NCI-H524 (cell line): ENCODE measurements at regions not wholly inside any gene's neighbourhood (a gene's known extent, or its start where the extent isn't known, plus 50 kb on each side); places are given as distances from the start of the nearest gene placed in this dataset.

Experiments
- DNase-seq, 2 experiments: peaks; one replicate each; lab custom pipeline; 2025; lab: John Stamatoyannopoulos, UW

DNA sequence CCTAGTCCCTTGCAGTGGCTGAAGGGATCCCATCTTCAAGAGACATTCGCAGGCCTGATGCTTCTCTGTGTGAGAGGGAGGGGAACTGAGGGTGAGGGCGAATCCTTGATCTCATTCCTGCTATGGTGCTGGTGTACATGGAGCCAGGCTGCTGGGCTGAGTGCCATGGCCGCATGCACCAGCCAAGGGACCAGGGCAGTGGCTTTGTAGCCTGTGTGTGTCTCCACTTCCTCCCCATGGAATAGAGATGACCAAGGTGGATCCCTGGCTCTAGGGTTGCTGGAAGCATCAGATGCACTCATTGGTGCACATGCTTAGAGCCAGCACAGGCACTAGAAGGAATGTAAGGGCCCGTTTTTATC lies 195.0 kb downstream of the FOXL1 start:
- DNase-seq, result no peak

DNA sequence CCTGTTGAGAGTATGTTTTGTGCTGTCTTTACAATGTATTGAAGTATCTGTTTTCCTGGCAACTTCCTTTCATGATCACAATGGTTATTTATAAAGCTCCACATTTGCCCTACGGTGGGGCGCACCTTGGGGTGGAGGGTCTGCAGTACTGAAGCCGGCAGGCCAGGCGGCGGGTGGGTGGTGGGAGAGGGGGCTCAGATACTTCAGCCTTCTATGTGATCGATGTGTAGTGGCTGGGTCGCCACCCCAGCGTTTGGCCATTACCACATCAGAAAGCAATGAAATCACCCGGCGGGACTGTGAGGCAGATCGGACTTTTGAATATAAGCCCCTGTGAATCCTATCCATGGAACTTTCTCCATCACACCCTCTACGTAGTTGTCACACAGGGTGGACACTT lies 196.6 kb downstream of the FOXL1 start:
- DNase-seq, result no peak

DNA sequence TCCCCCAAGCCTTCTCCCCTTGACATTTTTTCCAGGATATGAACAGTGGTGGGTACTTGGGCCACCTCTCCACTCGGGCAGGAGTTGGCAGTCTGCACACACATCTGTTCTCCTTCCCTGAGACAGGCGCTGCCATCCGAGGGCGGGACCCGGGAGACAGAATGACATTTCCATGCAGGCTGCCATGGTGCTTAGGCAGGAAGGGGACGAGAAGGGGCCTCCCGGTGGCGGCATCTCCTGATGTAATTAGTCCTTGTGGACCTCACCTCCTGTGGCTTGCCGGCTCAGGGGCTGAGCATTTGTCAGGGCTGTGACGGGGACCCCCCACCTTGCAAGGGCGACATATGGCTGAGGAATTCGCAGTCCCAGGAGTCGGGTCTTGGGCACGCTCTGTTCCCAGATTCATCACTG lies 197.2 kb downstream of the FOXL1 start:
- peak in 1 of 2 experiments; percentile 38 for DNase-seq

DNA sequence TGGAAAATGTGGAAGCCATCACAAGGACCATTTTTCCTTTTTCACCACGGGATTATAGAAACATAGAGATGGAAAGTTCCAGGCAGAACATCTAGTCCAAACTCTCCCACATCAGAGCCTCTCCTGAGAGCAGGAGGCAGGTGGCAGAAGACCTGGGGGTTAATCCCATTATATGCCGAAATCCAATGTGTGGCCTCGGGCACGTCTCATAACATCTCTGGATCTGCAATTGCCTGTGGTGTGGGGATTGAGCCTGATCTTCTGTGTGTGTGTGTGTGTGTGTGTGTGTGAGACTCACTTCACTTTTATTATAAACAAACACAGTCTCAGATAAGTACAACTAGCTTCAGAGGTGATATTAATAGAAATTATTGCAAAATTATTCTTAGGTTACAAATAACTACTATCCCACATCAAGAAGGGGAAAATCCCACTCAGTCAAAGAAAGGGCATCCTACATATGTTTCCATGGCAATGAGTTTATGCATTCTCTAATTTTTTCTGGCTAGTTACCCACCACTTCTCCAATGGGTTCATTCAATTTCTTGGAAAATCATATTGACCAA lies 199.1 kb downstream of the FOXL1 start:
- DNase-seq, result peak in 1 of 2 experiments; percentile 20

DNA sequence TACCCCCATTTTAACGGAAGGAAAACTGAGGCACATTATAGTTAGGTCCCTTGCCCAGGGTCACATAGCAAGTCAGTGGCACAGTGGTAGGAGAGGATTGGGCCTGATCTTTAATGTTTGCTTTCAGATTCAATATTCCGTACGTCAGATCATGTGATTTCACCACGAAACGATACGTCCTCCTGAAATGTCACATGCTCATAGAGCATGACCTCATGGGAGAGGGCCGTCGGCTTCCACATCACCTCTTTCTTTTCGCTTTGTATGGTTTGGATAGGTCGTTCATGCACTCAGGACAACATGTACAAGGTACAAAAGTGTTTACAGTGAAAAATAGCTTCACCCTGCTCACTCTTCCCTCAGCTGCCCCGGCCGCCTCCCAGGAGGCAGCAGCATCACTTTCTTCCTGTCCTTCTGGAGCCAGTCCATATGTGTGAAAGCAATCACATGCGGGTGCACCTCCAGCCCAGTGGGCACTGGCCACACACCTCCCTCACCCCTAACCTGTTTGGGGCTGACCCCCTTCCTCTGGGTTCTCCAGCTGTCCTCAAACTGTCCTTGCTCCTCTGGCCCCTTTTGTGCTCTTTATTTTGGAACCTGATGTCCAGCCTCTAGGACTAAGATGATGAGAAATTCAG lies 199.9 kb downstream of the FOXL1 start:
- no peak for DNase-seq

DNA sequence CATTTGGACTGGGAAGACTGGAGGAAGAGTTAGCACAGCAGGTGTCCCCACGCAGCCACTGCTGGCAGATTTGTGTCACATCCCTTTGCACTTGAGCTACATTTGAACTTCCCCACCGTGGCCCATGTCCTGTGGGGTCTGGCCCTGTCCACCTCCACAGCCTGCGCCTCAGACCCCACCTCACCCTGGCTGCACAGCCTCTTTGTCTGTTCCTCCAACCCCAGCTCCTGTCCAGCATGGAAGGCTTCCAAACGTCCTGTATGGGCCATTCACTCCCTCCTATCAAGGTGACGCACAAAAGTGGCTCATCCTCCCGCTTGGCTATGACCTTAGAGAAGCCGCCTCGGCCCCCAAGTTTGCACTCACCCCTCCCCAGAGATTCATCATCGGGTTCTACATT lies 200.6 kb downstream of the FOXL1 start:
- DNase-seq, result no peak

DNA sequence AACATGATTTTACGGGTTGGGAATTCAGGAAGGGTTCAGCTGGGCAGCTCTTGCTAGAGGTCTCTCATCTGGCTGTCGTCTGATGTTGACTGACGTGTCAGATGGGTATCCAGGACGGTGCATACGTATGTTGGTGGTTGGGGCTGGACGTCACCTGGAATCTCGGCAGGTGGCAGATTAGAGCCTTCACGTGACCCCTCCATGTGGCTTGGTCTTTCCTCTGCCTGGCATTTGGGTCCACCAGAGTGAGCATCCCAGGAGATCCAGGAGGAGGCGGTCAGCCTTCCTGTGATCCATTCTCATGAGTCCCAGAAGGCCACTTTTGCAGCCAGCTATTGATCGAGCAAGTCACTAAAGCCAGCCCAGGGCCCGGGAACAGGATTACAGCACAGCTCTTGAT lies 202.7 kb downstream of the FOXL1 start:
- no peak for DNase-seq

DNA sequence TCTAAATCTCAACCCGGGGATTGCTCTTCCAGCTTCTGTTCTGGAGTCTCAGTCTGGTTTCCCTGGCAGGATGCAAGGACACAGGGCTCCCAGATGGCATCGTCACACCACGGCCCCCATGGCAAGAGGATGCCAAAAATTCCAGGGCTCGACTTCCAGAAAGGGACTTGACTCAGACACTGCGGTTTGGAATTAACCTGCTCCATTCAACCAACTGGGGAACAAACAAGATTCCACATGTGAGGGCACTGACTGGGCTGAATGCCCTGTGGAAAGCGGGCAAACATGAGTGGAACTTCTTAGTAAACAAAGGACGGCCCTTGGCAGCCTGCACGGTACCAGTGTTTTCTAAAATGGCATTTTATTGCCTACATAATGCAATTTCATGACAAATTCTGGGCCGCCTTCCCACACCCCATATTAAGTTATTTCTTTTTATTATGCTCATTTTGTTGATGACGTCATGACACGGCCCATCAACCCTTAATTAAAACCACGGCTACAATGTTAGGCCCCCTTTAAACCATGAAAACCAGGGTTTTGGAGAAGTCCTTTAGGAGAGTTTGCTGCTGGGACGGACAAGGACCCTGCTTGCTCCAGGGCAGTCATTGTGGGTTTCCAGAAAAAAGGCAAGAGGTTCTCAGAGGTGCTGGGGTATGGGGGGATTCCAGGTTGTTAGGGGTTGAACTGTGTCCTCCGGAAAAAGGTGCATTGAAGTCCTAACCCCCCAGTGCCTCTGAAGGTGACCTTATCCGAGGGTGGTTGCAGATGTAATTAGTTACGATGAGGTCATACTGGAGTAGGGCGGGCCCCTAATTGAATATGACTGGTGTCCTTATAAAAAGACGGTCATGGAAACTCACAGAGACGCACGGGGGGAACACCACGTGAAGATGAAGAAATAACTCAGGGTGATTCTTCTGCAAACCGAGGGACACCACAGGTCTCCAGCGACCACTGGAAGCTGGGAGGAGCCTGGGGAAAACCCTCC lies 205.6 kb downstream of the FOXL1 start:
- DNase-seq, result no peak

DNA sequence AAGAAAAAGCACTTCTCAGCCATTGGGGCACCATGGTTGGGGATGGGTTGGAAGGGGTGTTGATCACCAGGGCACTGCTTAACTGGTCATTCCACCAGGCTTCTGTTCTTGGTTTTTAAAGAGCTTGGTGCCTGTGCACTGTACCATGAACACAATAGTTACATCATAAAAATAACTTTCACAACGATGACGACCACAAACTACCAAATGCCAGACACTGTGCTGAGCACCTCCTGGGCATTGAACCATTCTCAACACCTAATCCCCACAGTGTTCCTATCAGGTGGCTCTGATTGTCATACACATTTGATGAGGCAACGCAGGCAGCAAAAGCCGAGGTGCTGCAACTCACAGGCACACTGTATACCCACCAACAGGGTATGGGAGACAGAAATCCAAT lies 208.0 kb downstream of the FOXL1 start:
- DNase-seq, result no peak

DNA sequence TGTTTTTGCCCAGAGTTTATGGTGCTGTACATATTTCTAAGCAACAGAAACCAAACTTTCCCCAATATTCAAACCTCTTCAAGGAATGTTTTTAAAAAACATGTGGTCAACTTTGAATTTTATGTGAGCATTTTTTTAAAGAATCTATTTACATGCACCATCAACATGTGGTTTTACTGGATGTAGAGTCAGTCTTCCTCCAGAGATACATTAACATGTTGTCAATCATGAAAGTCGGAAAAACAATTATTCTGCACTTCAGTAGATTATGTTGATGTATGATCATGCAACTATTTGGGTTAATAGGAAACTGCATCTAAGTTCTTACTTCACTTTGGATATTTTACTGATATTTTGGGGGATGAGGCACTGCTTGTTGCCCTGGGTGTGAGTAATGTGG lies 208.6 kb downstream of the FOXL1 start:
- no peak for DNase-seq

DNA sequence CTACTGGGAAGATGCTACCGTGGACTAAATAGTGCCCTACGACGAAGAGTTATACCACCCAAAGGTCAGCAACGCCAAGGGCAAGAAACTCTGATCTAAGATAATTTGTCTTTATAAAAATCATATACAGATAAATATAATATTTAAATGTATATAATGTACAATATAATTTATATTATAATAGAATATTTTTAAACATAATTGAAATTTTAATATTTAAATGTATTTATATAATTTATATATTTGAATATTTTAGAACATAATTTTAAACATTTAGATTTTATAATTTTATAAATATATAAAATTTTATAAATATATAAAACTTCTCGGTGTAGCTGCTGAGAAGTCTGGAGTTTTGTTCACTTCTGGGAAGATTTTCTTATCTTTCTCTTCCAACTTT lies 209.2 kb downstream of the FOXL1 start:
- DNase-seq, result no peak

DNA sequence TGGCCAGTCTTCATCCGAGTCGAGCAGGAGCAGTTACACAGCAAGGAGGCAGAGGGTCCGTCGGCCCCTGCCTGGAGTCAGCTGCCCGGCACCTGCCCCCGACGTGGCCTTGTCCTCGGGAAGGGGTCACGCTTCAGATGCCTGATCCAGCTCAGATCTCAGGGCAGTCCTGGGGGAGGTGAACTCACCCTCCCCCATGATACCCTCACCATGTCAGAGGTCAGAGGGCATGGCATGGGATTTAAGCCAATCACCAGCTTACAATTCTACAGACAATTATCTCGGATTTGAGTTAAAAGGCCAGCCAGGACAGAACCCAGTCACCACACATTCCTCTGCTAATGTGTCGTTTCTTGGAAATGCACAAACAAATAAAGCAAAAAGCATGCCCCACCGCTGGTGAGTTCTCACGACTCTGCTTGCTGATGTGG lies 211.3 kb downstream of the FOXL1 start:
- no peak for DNase-seq

DNA sequence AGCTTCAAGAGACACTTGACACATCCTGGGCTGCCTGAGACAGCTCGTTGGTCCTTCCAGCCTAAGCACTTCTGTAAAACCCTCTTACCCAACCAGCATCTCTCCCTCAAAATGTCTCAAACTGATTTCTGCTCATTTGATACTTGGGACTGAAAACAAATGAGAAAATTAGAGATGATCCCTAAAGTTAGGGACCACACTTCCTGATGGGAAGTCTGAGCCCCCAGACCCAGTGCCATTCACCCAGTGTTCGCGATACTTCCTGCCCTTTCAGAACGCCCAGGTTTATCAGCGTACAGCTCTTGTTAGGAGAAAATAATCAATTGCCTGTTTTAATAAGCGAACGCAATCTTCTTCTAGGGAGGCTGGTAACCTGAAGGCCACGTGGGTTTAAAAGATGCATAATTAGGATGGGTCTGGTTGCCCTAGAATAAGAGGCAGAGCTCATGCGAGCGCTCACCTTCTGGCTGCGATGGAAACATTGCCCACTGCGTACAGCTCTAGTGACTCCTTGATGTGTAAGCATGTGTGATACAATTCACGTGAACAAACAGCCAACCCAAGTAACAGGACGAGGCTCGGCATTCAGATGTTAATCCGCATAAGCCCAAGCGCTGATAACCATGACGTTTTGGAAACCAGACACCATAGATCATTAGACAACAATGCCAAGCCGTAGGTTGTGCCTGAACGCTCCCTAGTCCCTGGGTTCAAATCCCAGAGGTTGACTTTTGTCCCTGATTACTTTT lies 213.1 kb downstream of the FOXL1 start:
- DNase-seq, result no peak

DNA sequence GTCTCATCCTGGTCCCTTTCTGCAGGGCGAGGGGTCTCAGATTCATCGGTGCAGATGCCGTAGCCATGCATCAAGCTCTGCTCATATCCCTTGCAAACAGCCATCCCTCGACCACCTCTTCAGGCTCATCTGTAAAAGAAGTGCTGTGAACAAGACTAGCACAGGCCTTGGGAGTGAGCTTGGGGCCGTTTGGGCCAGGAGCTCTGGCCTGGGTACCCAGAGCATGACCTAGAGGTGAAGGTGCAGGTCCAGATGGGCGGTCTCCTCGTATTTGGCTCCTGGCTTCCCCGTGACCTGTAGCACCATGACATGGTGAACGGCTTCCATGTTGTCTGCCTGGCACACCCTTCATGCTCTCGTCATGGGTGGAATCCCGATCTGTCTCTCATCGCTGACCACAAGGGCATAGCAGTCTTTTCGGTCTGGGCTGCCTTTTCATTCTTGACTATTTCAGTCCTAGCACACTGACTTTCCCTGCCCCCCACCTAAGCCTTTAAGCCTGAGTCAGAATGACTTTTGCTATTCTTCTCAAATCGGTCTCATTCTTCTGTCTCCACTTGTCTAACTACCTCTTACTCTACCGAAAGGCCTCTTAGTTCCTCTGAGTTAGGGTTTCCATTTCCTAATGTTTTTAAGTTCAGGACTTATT lies 216.0 kb downstream of the FOXL1 start:
- no peak for DNase-seq

DNA sequence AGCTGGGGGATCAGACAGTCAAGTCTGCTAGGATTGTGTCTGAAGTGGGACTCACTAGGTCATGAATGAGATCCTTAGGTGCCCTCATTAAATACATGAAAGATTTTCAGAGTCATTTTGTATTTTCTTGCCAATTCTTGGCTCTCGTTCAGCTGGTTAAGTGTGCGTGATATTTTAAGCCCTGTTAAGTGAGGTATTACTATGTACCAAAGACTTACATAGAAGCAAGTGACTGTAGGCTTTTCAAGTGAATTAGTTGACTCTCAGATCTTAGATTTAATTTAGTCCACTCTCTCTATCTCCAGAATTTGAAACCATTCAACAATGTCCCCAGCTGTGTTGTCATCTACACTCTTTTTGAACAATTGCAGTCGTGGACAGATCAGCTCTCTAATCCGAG lies 219.4 kb downstream of the FOXL1 start:
- DNase-seq, result no peak

DNA sequence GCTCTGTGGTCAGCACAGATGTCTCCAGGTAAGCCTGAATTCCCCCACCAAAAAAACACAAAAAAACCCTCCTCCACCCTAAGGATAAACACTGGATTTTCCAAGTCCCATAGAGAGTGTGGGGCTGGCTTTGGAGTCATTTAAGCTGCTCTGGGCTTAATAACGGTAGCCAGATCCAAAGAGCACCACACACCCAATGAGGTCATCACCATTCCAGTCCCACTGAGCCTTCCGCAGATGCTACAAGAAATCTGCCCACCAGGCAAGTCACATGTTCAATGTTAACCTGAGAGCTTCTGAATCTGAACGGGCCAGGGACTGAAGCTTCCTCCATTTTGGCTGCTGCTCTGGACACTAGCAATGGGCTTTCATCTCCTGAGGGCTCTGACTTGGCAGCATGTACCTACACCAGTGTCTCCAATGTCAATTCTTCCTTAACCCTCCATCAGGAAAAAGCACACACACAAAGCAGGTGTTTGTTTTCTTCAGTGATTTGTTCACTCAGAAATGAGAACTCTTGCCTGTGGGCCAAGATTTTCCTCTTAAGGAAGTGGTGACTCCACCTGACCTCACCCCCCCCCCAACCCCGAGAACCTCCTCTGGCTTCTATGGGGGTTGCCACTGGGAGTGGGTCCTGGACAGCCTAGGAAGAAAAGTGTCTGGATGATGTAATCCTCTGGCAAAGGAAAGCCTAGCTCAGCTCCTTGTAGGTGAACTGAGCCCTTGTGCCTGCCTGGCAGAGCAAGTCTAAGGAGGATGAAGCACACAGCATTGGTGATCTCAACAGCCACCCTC lies 220.1 kb downstream of the FOXL1 start:
- no peak for DNase-seq

DNA sequence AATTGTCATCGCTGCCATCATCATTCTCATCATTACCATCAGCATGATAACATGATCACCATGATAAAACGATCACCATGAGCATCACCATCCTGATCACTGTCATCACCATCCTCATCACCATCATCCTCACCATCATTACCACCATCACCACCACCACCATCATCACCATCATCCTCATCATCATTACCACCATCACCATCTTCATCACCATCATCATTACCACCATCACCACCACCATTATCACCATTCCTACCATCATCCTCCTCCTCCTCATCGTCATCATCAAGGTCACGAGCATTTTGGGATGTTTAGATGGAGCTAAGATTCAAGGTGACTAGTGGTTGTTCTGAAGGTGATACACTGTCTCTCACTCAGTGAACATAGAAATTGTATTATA lies 221.0 kb downstream of the FOXL1 start:
- DNase-seq, result no peak

DNA sequence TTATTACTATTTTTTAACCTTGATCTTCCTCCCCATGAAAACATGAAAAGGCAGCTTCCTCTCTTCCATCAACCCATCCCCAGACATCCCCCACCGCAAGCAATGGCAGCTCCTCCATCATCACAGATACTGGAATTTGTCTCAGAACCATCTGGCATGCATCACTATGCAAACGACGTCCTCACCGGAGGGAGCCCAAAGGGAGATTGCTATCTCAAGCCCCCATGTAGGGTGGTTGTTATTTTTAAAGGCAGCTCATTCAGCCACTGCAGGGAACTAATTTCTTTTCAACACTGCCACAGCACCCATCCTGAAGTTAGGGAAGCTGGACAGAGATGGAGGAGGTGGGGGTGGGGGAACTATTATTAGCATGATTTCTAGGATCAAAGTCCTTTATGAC lies 222.5 kb downstream of the FOXL1 start:
- no peak for DNase-seq

DNA sequence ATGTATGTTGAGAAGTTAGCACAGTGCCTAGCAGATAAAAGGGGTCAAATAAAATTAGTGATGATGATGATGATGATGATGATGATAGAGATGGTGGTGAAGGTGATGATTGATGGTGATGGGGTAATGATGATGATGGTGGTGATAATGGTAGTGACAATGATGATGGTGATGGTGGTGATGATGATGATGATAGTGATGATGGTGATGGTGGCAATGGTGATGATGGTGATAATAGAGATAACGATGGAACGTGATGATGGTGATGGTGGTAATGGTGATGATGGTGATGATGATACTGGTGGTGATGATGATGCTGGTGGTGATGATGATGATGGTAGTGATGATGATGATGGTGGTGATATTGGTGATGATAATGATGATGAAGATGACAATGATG lies 223.7 kb downstream of the FOXL1 start:
- DNase-seq, result no peak

DNA sequence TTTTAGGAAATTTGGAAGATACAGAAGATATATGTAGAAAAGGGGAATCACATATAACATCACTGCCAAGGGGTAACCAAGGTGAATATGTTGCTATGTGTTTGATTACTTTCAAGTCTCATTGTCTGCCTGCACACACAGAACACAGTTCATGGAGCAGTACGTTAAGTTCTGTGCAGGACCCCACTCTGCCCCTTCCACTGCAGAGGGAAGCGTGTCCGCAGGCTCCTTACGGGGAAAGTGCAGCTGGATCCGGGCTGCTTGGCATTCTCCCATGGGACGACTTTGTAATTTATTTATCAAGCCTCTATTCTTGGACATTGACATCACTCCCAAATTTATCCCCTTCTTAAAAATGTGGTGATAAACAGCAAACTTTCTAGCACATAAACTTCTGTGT lies 226.8 kb downstream of the FOXL1 start:
- no peak for DNase-seq

DNA sequence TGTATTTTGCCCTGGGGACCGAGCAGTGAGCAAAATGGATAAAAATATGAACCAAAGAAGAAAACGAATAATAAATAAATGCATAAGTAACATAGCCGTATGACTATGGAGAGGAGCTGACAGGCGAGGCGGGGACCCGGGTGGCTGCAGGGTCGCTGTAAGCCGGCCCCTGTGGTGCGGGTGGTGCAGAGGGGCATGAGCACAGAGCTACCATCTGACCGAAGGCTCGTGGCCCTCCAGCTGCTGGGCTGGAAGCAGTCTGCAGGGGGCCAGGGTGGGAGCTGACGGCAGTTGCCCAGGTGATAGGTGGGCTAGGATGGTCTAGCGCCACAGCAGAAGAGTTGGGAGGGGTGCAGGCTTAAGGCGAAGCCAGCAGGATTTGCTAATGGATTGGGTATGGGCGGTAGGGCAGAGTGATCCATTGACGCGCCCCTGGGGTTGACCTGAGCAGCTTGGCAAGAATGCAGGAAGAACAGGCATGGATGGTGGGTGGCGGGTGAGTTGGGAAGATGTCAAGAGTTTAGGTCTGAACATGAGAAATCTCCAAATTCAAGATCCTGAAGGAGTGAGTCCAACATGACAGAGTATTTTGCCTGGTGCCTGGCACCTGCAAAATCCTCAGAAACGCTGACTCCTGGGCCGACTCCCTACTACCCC lies 228.0 kb downstream of the FOXL1 start:
- DNase-seq, result no peak
